H9 (cell line): ENCODE measurements at regions not wholly inside any gene's neighbourhood (a gene's known extent, or its start where the extent isn't known, plus 50 kb on each side); places are given as distances from the start of the nearest gene placed in this dataset.

Source experiments
- DNase-seq: peaks from one replicate; pipeline ENCODE4 v3.0.0-alpha.2; 2017
- H2AFZ ChIP-seq: one replicate; pipeline ENCODE4 v1.6.1; 2013; ENCODE audit warnings: mild to moderate bottlenecking, low read length, control low read depth, moderate library complexity
- H2AK5ac ChIP-seq: 2 replicates; pipeline ENCODE4 v1.6.1; 2013; ENCODE audit warnings: low read length, control low read depth, mixed read lengths; ENCODE audit not compliant: insufficient read length
- H2BK120ac ChIP-seq: one replicate; pipeline ENCODE4 v1.6.1; 2013; ENCODE audit warnings: low read depth, mild to moderate bottlenecking, low read length, control low read depth, inconsistent platforms; ENCODE audit not compliant: poor library complexity, severe bottlenecking
- H2BK12ac ChIP-seq: 2 replicates; pipeline ENCODE4 v1.6.1; 2013; ENCODE audit warnings: low read length, control low read depth, mixed read lengths, low read depth; ENCODE audit not compliant: insufficient read length
- H2BK15ac ChIP-seq: 2 replicates; pipeline ENCODE4 v1.6.1; 2013; ENCODE audit warnings: low read depth, low read length, control low read depth
- H2BK20ac ChIP-seq: one replicate; pipeline ENCODE4 v1.6.1; 2013; ENCODE audit warnings: low read depth, mild to moderate bottlenecking, low read length, control low read depth, inconsistent platforms; ENCODE audit not compliant: poor library complexity, severe bottlenecking
- H2BK5ac ChIP-seq: 2 replicates; pipeline ENCODE4 v1.6.1; 2013; ENCODE audit warnings: low read length, control low read depth, mixed read lengths; ENCODE audit not compliant: insufficient read length
- H3K14ac ChIP-seq: 2 replicates; pipeline ENCODE4 v1.6.1; 2013; ENCODE audit warnings: low read length, control low read depth; ENCODE audit not compliant: insufficient read depth
- H3K18ac ChIP-seq: 2 replicates; pipeline ENCODE4 v1.6.1; 2013; ENCODE audit warnings: low read depth, mild to moderate bottlenecking, mixed read lengths, low read length, control low read depth; ENCODE audit not compliant: insufficient read length
- H3K23ac ChIP-seq: 2 replicates; pipeline ENCODE4 v1.6.1; 2013; ENCODE audit warnings: low read length, control low read depth, mixed read lengths, low read depth; ENCODE audit not compliant: insufficient read length
- H3K23me2 ChIP-seq: 2 replicates; pipeline ENCODE4 v1.6.1; 2013; ENCODE audit warnings: low read depth, mild to moderate bottlenecking, mixed read lengths, low read length, control low read depth; ENCODE audit not compliant: insufficient read length, poor library complexity, severe bottlenecking
- H3K27ac ChIP-seq: 2 replicates; pipeline ENCODE4 v1.5.1; 2013; ENCODE audit warnings: low read length, control low read depth, mixed read lengths, low read depth; ENCODE audit not compliant: insufficient read length
- H3K27me3 ChIP-seq: 2 replicates; pipeline ENCODE4 v1.6.1; 2013; ENCODE audit warnings: low read length, control low read depth, inconsistent platforms; ENCODE audit not compliant: insufficient read depth
- H3K4ac ChIP-seq: 2 replicates; pipeline ENCODE4 v1.6.1; 2013; ENCODE audit warnings: low read depth, mild to moderate bottlenecking, control low read depth, inconsistent platforms, low read length, moderate library complexity
- H3K4me1 ChIP-seq: 2 replicates; pipeline ENCODE4 v1.6.1; 2013; ENCODE audit warnings: low read length, control low read depth, inconsistent platforms; ENCODE audit not compliant: insufficient read depth
- H3K4me2 ChIP-seq: 2 replicates; pipeline ENCODE4 v1.6.1; 2013; ENCODE audit warnings: low read length, control low read depth, mixed read lengths; ENCODE audit not compliant: insufficient read length, insufficient read depth
- H3K56ac ChIP-seq: 2 replicates; pipeline ENCODE4 v1.6.1; 2013; ENCODE audit warnings: low read depth, mild to moderate bottlenecking, mixed read lengths, low read length, control low read depth; ENCODE audit not compliant: insufficient read length
- H3K79me1 ChIP-seq: 2 replicates; pipeline ENCODE4 v1.6.1; 2013; ENCODE audit warnings: low read depth, mild to moderate bottlenecking, moderate library complexity, low read length, control low read depth, inconsistent platforms; ENCODE audit not compliant: insufficient read depth, poor library complexity, severe bottlenecking
- H3K79me2 ChIP-seq: 2 replicates; pipeline ENCODE4 v1.6.1; 2013; ENCODE audit warnings: low read length, control low read depth, inconsistent platforms; ENCODE audit not compliant: insufficient read depth
- H3K9ac ChIP-seq: 2 replicates; pipeline ENCODE4 v1.6.1; 2013; ENCODE audit warnings: low read length, control low read depth, mixed read lengths; ENCODE audit not compliant: insufficient read length; ENCODE audit errors: extremely low read depth
- H3K9me3 ChIP-seq: one replicate; pipeline ENCODE4 v1.6.1; 2013; ENCODE audit warnings: low read depth, low read length, inconsistent platforms; ENCODE audit not compliant: control insufficient read depth
- H3T11ph ChIP-seq: one replicate; pipeline ENCODE4 v1.6.1; 2013; ENCODE audit warnings: mild to moderate bottlenecking, low read length, control low read depth, inconsistent platforms
- H4K20me1 ChIP-seq: one replicate; pipeline ENCODE4 v1.6.1; 2013; ENCODE audit not compliant: control insufficient read depth, insufficient read length, insufficient read depth
- H4K5ac ChIP-seq: 2 replicates; pipeline ENCODE4 v1.6.1; 2013; ENCODE audit warnings: low read depth, mild to moderate bottlenecking, mixed read lengths, low read length, control low read depth; ENCODE audit not compliant: insufficient read length
- H4K8ac ChIP-seq: replicated peaks from 2 replicates; pipeline ENCODE4 v1.6.1; 2013; ENCODE audit warnings: low read length, control low read depth, mixed read lengths, low read depth; ENCODE audit not compliant: insufficient read length
- H4K91ac ChIP-seq: 2 replicates; pipeline ENCODE4 v1.6.1; 2013; ENCODE audit warnings: low read depth, mild to moderate bottlenecking, moderate library complexity, mixed read lengths, low read length, control low read depth; ENCODE audit not compliant: insufficient read length
- H3K27ac Mint-ChIP-seq, 3 experiments: 2 replicates in 2 of 3; 3 replicates in 1 of 3; pipeline ENCODE4 v1.8.0; 2020 to 2021; ENCODE audit warnings: mixed read lengths in 3 of 3, mild to moderate bottlenecking in 1 of 3, moderate library complexity in 1 of 3
- H3K27me3 Mint-ChIP-seq: 2 replicates; pipeline ENCODE4 v1.8.0; 2021; ENCODE audit warnings: low read depth, mild to moderate bottlenecking, moderate library complexity, mixed read lengths
- H3K36me3 Mint-ChIP-seq, 3 experiments: 2 replicates in 2 of 3; 3 replicates in 1 of 3; pipeline ENCODE4 v1.8.0; 2020 to 2021; ENCODE audit warnings: low read depth in 3 of 3, mixed read lengths in 3 of 3; ENCODE audit not compliant: insufficient read depth in 1 of 3
- H3K4me1 Mint-ChIP-seq, 2 experiments: 2 replicates each; pipeline ENCODE4 v1.8.0; 2020; ENCODE audit warnings: mixed read lengths in 2 of 2
- H3K4me3 Mint-ChIP-seq, 2 experiments: 2 replicates in 1 of 2; 3 replicates in 1 of 2; pipeline ENCODE4 v1.8.0; 2020 to 2021; ENCODE audit warnings: mild to moderate bottlenecking in 2 of 2, mixed read lengths in 2 of 2, moderate library complexity in 1 of 2
- H3K9me3 Mint-ChIP-seq, 2 experiments: 2 replicates in 1 of 2; 3 replicates in 1 of 2; pipeline ENCODE4 v1.8.0; 2020; ENCODE audit warnings: mild to moderate bottlenecking in 2 of 2, mixed read lengths in 2 of 2, moderate library complexity in 1 of 2
- CTCF ChIP-seq: fragments of 200-600 bp; sonication (generic); conservative IDR thresholded peaks from 3 replicates; pipeline ENCODE4 v1.8.0; 2021; ENCODE audit warnings: antibody characterized with exemption, mild to moderate bottlenecking
- WGBS: extraction: QIAGEN DNeasy Blood & Tissue Kit; methylation state at CpG from one replicate; pipeline ENCODE4 v1.1.7; 2013; ENCODE audit warnings: missing lambda C conversion rate, low lambda C conversion rate, mixed read lengths; ENCODE audit not compliant: insufficient read length; ENCODE audit errors: extremely low coverage; 5-methylcytosine and 5-hydroxymethylcytosine counted together

GRCh38 chr15:69815793-69816192, 281.9 kb downstream of the TLE3 start:
- no peaks in the 10 kb centered on the region for H4K20me1 ChIP-seq
- H3K27ac Mint-ChIP-seq = no peak overlapping the region; a peak in 1 of 7 replicates
- no peak overlapping the region for H3K4ac ChIP-seq
- DNase-seq = no peak
- no peak overlapping the region for H3K56ac ChIP-seq
- H2BK15ac ChIP-seq = no peak overlapping the region
- H3K4me3 Mint-ChIP-seq = no peak overlapping the region
- H3K9ac ChIP-seq = no peak overlapping the region
- H3K79me1 ChIP-seq = no peaks in the 10 kb centered on the region
- H3K79me2 ChIP-seq = no peaks in the 10 kb centered on the region
- no peak for TF ChIP-seq CTCF
- H2BK12ac ChIP-seq = no peak overlapping the region
- H4K8ac ChIP-seq = no peak overlapping the region
- no peak overlapping the region for H3K27ac ChIP-seq
- no peak overlapping the region for H2BK5ac ChIP-seq
- peaks cover 44% of the 10 kb centered on the region for H3K27me3 Mint-ChIP-seq
- H3K9me3 ChIP-seq = no peaks in the 10 kb centered on the region
- no peaks in the 10 kb centered on the region; a peak in 1 of 5 replicates for H3K9me3 Mint-ChIP-seq
- no peak overlapping the region for H2BK20ac ChIP-seq
- H3K23ac ChIP-seq = no peak overlapping the region
- no peaks in the 10 kb centered on the region for H3K27me3 ChIP-seq
- peaks cover under 1% of the 10 kb centered on the region; the same call in 1 of the 2 replicates for H3K4me1 ChIP-seq
- no peak overlapping the region for H3K4me2 ChIP-seq
- H3K18ac ChIP-seq = no peak overlapping the region
- peaks cover 14 to 22% of the 10 kb centered on the region in 2 experiments for H3K4me1 Mint-ChIP-seq
- H3K23me2 ChIP-seq = no peaks in the 10 kb centered on the region
- no peak overlapping the region for H4K5ac ChIP-seq
- no peak overlapping the region for H2AFZ ChIP-seq
- no peak overlapping the region for H2AK5ac ChIP-seq
- no peak overlapping the region for H4K91ac ChIP-seq
- no peak overlapping the region for H2BK120ac ChIP-seq
- no peaks in the 10 kb centered on the region; a peak in 1 of 7 replicates for H3K36me3 Mint-ChIP-seq
- no peak overlapping the region for H3T11ph ChIP-seq
- no peak overlapping the region for H3K14ac ChIP-seq
- no CpG with 5 or more reads among the region's 2 CpGs for WGBS
